ENCODE measurements at regions not wholly inside any gene's neighbourhood (a gene's known extent, or its start where the extent isn't known, plus 50 kb on each side); places are given as distances from the start of the nearest gene placed in this dataset.
A peak's percentile ranks its signal among the peaks of the same experiment; 100 is the strongest.

- no peaks in the 10 kb centered on the region for H3K36me3 Mint-ChIP-seq (ENCODE audit: insufficient read depth)
- ATAC-seq, result no peak
- H3K4me3 Mint-ChIP-seq, result no peak overlapping the region
- DNase-seq, result no peak
- H3K9me3 Mint-ChIP-seq, result no peaks in the 10 kb centered on the region
- peaks cover 5% of the 10 kb centered on the region for H3K27me3 Mint-ChIP-seq (ENCODE audit: low read depth)
- H3K4me1 Mint-ChIP-seq (ENCODE audit: low read depth), result peaks cover 5% of the 10 kb centered on the region
Measured at GRCh38 chr15:77796046-77796729, 163.5 kb upstream of the LINGO1 start.

DNA sequence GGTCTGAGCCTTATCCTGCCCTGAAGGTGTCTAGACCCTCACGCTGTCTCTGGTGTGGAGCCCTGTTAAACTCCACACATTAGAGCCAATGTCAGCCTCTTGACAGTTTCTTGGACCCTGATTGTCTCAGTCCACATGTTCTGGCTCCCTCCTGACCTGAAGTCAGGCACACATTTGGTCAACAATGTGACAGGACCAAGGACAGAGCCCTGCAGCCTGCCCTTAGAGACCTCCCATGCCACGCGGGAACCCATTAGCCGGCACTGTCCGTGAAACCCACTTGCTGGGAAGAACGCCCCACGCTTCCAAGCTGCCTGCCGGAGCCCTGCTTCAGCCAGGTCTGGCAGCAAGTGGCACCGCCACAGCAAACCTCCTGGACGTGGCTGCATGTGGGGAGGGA lies 162.7 kb upstream of the LINGO1 start:
- peaks cover 5% of the 10 kb centered on the region for H3K4me1 Mint-ChIP-seq (ENCODE audit: low read depth)
- no peak for DNase-seq
- no peak overlapping the region for H3K4me3 Mint-ChIP-seq
- ATAC-seq, result no peak
- H3K27me3 Mint-ChIP-seq (ENCODE audit: low read depth), result peaks cover 5% of the 10 kb centered on the region
- no peaks in the 10 kb centered on the region for H3K9me3 Mint-ChIP-seq
- H3K36me3 Mint-ChIP-seq (ENCODE audit: insufficient read depth), result no peaks in the 10 kb centered on the region

DNA sequence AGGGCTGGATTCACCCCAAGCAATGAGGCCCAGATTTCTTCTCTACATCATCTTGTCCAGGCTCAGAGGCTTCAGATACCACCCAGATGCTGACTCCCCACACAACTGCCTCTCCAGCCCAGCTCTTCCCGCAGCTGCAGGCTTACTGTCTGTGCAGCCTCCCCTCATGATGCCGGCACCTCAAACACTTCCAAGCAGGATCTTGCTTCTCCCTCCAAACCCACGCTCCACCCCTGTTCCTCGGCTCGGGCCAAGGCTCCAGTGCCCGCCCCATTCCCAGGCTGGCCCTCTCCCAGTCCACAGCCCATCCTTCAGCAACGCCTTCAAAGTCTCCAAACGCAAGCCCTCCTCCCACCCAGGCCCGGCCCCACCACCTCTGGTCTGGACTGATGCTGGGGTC lies 159.2 kb upstream of the LINGO1 start:
- Mint-ChIP-seq H3K4me3 (no peak overlapping the region), H3K9me3 (no peaks in the 10 kb centered on the region), H3K27me3 (ENCODE audit: low read depth) (peaks cover 9% of the 10 kb centered on the region), H3K4me1 (ENCODE audit: low read depth) (peaks cover 1% of the 10 kb centered on the region), H3K36me3 (ENCODE audit: insufficient read depth) (no peaks in the 10 kb centered on the region)
- no peak for DNase-seq
- no peak for ATAC-seq

GRCh38 chr15:77790481-77790880 lies 157.8 kb upstream of the LINGO1 start:
- Mint-ChIP-seq H3K36me3 (ENCODE audit: insufficient read depth) (no peaks in the 10 kb centered on the region), H3K9me3 (no peaks in the 10 kb centered on the region), H3K4me1 (ENCODE audit: low read depth) (no peaks in the 10 kb centered on the region), H3K27me3 (ENCODE audit: low read depth) (peaks cover 13% of the 10 kb centered on the region), H3K4me3 (no peak overlapping the region)
- ATAC-seq, result no peak
- no peak for DNase-seq

DNA sequence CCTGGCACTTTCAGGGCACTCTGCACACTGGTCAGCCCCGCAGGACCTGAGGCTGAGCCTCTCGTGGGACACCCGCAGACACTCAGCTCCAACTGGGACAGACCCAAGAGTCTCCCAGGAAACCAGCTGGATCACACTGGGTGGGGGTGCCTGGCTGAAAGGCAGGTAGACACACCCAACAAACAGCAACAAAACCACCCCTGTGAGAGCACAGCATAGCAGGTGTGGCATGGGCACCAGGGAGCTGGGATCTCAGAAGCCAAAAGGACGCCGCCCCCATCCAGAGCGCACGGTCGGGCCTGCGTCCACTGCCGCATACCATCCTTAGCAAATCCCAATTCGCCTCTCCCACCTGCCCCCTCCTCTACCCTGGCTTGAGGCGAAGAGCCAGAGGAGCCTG lies 154.2 kb upstream of the LINGO1 start:
- Mint-ChIP-seq H3K27me3 (ENCODE audit: low read depth) (peaks cover 12% of the 10 kb centered on the region), H3K9me3 (no peaks in the 10 kb centered on the region), H3K36me3 (ENCODE audit: insufficient read depth) (no peaks in the 10 kb centered on the region), H3K4me1 (ENCODE audit: low read depth) (no peaks in the 10 kb centered on the region), H3K4me3 (no peak overlapping the region)
- no peak for DNase-seq
- ATAC-seq, result no peak

DNA sequence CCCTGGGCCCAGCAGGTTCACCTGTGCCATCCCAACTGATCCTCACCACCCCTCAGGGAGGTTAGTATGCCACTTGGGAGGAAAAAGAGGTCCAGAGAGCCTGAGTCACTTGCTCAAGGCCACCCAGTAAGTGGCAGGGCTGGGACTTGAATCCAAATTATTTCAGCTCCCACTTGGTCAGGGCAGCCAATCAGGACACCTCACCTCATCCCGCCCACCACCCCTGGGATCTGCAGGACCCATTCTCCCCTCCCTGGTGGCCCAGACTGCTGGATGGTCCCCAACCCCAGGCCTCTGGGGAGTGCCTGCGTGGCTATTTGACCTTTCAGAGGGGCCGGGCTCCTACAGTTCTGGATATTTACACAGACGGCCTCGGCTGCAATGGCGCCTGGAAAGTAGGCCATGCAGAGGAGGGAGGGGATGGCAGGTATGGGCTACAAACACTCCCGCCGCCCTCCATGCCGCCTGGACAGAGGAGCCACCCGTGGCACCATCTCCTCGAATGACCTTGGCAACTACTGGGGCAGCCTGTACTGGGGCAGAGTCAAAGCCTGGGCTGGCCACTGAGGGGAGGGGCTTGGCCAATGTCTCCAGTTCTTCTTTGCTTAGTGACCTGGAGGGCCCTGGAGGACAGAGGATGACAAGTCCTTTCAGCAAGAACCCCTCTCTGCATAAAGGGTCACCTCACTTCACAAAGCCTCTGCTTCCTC lies 153.6 kb upstream of the LINGO1 start:
- Mint-ChIP-seq H3K4me1 (ENCODE audit: low read depth) (no peaks in the 10 kb centered on the region), H3K4me3 (no peak overlapping the region), H3K9me3 (no peaks in the 10 kb centered on the region), H3K36me3 (ENCODE audit: insufficient read depth) (no peaks in the 10 kb centered on the region), H3K27me3 (ENCODE audit: low read depth) (peaks cover 11% of the 10 kb centered on the region)
- ATAC-seq (no peak), DNase-seq (no peak)

DNA sequence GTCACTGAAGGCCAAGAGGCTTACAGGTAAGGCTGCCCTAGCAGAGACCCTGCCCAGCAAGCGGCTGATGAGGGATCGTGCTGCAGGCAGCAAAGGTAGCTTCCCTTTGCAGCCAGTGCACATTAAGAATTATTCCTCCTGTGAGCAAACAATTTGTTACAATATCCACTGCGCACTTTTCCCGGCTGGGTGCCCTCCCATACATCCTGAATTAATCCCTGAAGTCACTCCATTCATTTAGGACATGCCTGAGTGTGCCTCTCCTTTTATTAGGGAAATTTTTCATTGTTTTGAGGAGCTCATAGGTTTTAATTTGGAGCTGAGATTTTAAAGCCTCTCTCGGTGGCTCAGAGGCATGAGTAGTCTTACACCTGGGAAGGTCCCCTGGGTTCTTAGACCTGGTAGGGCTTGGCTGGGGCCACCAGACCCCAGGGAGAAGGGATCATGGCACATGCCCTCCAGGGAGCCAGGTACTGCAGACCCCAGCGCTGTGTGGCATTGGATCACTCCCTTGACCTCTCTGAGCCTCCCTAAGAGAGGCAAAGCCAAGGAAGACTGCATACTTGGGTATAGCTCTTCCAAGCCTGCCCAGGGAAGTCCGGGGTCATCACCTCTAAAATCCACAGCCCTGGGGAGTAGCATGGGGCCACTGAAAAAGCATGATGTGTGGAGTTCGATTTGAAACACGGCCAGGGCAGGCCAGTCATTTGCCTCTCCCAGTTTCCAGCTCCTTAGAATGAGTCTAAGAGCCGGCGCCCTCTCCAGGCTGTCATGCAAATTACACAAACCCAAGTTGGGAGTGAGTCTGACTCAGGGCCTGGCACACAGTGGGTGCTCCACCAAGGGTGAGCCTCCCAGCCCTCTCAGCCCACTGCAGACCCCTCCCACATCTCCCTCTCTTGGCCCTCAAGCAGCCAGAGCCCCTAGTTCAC lies 151.9 kb upstream of the LINGO1 start:
- H3K36me3 Mint-ChIP-seq (ENCODE audit: insufficient read depth), result no peaks in the 10 kb centered on the region
- no peak for DNase-seq
- H3K9me3 Mint-ChIP-seq, result peaks cover 8% of the 10 kb centered on the region
- no peaks in the 10 kb centered on the region for H3K4me1 Mint-ChIP-seq (ENCODE audit: low read depth)
- no peak overlapping the region for H3K4me3 Mint-ChIP-seq
- H3K27me3 Mint-ChIP-seq (ENCODE audit: low read depth), result peaks cover 11% of the 10 kb centered on the region
- ATAC-seq, result peak in 1 of 2 donors; percentile 37

GRCh38 chr15:77783636-77784035 lies 150.9 kb upstream of the LINGO1 start:
- H3K4me3 Mint-ChIP-seq, result no peak overlapping the region
- peaks cover 8% of the 10 kb centered on the region for H3K9me3 Mint-ChIP-seq
- H3K4me1 Mint-ChIP-seq (ENCODE audit: low read depth), result no peaks in the 10 kb centered on the region
- H3K36me3 Mint-ChIP-seq (ENCODE audit: insufficient read depth), result no peaks in the 10 kb centered on the region
- peaks cover 9% of the 10 kb centered on the region for H3K27me3 Mint-ChIP-seq (ENCODE audit: low read depth)
- DNase-seq (no peak), ATAC-seq (no peak)

DNA sequence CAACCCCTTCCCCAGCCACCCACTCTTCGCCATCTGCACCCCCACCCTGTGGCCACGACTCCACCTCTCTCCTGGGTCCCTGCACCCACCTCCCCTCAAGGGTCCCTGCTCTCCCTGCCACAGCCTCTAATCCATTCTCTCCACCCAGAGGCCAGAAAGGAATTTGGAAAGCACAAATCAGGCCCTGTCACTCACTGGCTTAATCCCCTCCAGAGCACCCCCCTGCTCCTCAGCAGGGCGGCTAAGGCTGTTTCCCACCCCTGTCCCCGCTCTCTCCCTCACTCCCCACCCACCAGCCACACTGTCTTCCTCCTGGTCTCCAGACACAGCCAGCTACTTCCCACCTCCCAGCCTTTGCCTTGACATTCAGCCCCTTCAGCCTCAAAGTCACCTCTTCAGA lies 150.0 kb upstream of the LINGO1 start:
- Mint-ChIP-seq H3K36me3 (ENCODE audit: insufficient read depth) (no peaks in the 10 kb centered on the region), H3K4me3 (no peak overlapping the region), H3K4me1 (ENCODE audit: low read depth) (no peaks in the 10 kb centered on the region), H3K27me3 (ENCODE audit: low read depth) (peaks cover 6% of the 10 kb centered on the region), H3K9me3 (peaks cover 8% of the 10 kb centered on the region)
- no peak for ATAC-seq
- no peak for DNase-seq

DNA sequence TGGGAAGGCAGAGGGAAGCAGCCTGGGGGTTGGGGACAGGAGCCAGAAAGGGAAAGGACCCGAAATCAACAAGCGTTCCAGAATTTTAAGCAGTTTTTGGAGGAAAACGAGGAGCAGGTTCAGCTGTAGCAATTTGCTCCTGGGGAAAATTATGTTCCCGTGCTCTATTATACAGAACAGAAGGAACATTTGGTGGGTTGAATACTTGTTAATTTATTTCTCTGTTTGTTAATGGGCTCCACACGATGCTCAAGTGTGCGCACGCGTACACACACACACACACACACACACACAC lies 149.2 kb upstream of the LINGO1 start:
- Mint-ChIP-seq H3K4me3 (no peak overlapping the region), H3K9me3 (peaks cover 8% of the 10 kb centered on the region), H3K27me3 (ENCODE audit: low read depth) (peaks cover 4% of the 10 kb centered on the region), H3K36me3 (ENCODE audit: insufficient read depth) (no peaks in the 10 kb centered on the region), H3K4me1 (ENCODE audit: low read depth) (no peaks in the 10 kb centered on the region)
- ATAC-seq, result no peak
- DNase-seq, result no peak

DNA sequence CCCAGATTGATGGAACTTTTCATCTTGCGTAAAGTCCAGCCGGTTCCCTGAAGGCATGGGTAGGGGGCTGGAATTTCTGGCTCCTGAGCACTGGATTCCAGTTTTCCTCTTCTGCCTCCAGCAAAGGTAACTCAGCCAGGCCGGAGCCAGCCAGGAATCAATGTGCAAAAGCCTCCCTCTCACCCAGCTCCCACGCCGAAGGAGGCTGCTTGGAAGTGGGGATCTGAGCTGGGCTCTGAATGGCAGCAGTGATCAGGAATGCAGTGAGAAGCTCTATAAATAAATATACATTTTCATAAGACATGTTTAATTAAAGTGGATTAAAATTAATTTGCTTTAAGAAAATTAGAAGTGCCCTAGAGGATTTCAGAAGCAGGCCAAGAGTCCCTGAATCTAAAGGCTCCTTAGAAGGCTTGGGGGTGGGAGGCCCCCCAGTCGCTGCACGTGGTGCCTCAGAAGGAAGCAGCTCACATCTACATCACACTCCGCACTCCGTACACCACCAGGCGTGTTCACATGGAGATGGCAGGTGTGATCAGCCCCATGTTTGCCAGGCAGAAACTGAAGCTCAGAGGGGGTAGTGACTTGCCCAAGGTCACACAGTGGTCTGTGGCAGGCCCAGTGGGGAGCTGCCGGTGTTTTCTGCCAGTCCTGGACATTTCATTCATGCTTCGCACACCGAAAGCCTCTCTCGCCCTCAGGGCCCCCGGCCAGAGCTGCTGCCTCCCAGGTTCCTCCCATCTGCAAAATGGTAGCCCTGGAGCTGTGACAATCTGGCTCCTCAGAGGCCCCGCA lies 148.6 kb upstream of the LINGO1 start:
- no peaks in the 10 kb centered on the region for H3K36me3 Mint-ChIP-seq (ENCODE audit: insufficient read depth)
- no peaks in the 10 kb centered on the region for H3K4me1 Mint-ChIP-seq (ENCODE audit: low read depth)
- peaks cover 8% of the 10 kb centered on the region for H3K9me3 Mint-ChIP-seq
- peaks cover 4% of the 10 kb centered on the region for H3K27me3 Mint-ChIP-seq (ENCODE audit: low read depth)
- no peak for ATAC-seq
- no peak for DNase-seq
- no peak overlapping the region for H3K4me3 Mint-ChIP-seq

DNA sequence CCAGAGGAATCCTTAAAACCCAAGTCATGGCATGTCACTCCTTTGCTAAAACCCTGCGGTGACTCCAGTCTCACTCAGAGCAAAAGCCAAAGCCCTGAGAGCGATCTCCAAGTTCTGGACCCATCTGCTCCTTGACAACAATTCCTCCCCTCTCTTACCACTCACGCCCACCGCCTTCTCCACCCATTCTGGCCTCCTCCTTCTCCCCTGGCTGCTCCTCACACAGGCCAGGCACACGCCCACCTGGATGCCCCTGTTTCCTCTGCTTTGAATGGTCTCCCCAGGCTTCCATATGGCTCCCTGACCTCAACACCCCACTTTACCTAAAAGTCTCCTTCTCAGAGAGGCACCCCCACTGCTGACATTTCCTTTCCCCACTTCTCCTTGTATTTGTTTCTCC lies 146.1 kb upstream of the LINGO1 start:
- H3K9me3 Mint-ChIP-seq, result peaks cover 8% of the 10 kb centered on the region
- H3K4me1 Mint-ChIP-seq (ENCODE audit: low read depth), result no peaks in the 10 kb centered on the region
- no peak for DNase-seq
- no peaks in the 10 kb centered on the region for H3K36me3 Mint-ChIP-seq (ENCODE audit: insufficient read depth)
- ATAC-seq, result no peak
- no peaks in the 10 kb centered on the region for H3K27me3 Mint-ChIP-seq (ENCODE audit: low read depth)
- H3K4me3 Mint-ChIP-seq, result no peak overlapping the region

- H3K4me3 Mint-ChIP-seq, result no peak overlapping the region
- no peaks in the 10 kb centered on the region for H3K4me1 Mint-ChIP-seq (ENCODE audit: low read depth)
- DNase-seq (no peak), ATAC-seq (no peak)
- no peaks in the 10 kb centered on the region for H3K27me3 Mint-ChIP-seq (ENCODE audit: low read depth)
- no peaks in the 10 kb centered on the region for H3K36me3 Mint-ChIP-seq (ENCODE audit: insufficient read depth)
- peaks cover 8% of the 10 kb centered on the region for H3K9me3 Mint-ChIP-seq
Measured at GRCh38 chr15:77775837-77776236, 143.1 kb upstream of the LINGO1 start.

DNA sequence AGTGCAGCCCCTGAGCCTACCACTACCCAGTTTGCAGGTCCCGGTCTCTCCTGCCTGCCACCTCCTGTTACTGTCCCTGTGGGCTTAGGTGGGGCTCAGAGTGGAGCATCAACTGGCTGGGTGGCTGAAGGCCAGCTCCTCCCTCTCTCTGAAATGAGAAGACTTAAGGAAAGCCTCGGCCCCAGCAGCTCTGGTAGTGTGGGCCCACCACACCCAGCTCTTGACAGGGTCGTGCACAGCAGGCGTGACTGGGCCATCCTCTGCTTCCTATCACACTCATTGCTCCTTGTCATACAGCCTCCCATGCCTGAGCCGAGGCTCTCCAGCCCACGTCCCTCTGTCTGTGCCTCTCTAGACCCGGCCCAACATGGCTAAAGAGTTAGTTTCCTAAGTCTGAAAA lies 142.7 kb upstream of the LINGO1 start:
- no peak for ATAC-seq
- no peaks in the 10 kb centered on the region for H3K4me1 Mint-ChIP-seq (ENCODE audit: low read depth)
- H3K4me3 Mint-ChIP-seq, result no peak overlapping the region
- no peak for DNase-seq
- peaks cover 4% of the 10 kb centered on the region for H3K9me3 Mint-ChIP-seq
- no peaks in the 10 kb centered on the region for H3K36me3 Mint-ChIP-seq (ENCODE audit: insufficient read depth)
- no peaks in the 10 kb centered on the region for H3K27me3 Mint-ChIP-seq (ENCODE audit: low read depth)
